Neural cell (in vitro differentiated cells): ENCODE measurements at regions not wholly inside any gene's neighbourhood (a gene's known extent, or its start where the extent isn't known, plus 50 kb on each side); places are given as distances from the start of the nearest gene placed in this dataset.

Experiments
- H2AFZ ChIP-seq: fragments of 200-600, 300-800 bp; sonication (generic), shearing (Covaris generic); 2 replicates; pipeline ENCODE4 v1.6.0; 2014; ENCODE audit warnings: low read depth, mild to moderate bottlenecking, antibody characterized with exemption, low read length, moderate library complexity
- H3F3A ChIP-seq: fragments of 200-600 bp; shearing (Covaris generic); 2 replicates; pipeline ENCODE4 v1.6.1; 2016; ENCODE audit warnings: mild to moderate bottlenecking, moderate library complexity, mixed read lengths, antibody characterized with exemption, low read length; ENCODE audit not compliant: insufficient read depth, poor library complexity, severe bottlenecking
- H3K27ac ChIP-seq: fragments of 200-600, 300-800 bp; sonication (generic), shearing (Covaris generic); 2 replicates; pipeline ENCODE4 v1.5.1; 2014; ENCODE audit warnings: mild to moderate bottlenecking, low read length, moderate library complexity
- H3K27me3 ChIP-seq: fragments of 300-800, 200-600 bp; sonication (generic), shearing (Covaris generic); 2 replicates; pipeline ENCODE4 v1.6.0; 2014; ENCODE audit warnings: mild to moderate bottlenecking, low read depth, low read length, moderate library complexity; ENCODE audit not compliant: insufficient read depth
- H3K36me3 ChIP-seq: fragments of 300-800, 200-600 bp; sonication (generic), shearing (Covaris generic); 2 replicates; pipeline ENCODE4 v1.5.1; 2014; ENCODE audit warnings: mild to moderate bottlenecking, antibody characterized with exemption, low read length, moderate library complexity; ENCODE audit not compliant: insufficient read depth
- H3K4me2 ChIP-seq: fragments of 300-800, 200-600 bp; sonication (generic), shearing (Covaris generic); 2 replicates; pipeline ENCODE4 v1.6.0; 2014; ENCODE audit warnings: mild to moderate bottlenecking, low read length
- H3K4me3 ChIP-seq: fragments of 300-800, 200-600 bp; sonication (generic), shearing (Covaris generic); 2 replicates; pipeline ENCODE4 v1.5.1; 2014; ENCODE audit warnings: mild to moderate bottlenecking, low read length, moderate library complexity
- H3K79me2 ChIP-seq: fragments of 200-600 bp; shearing (Covaris generic); replicated peaks from 2 replicates; pipeline ENCODE4 v1.6.0; 2014; ENCODE audit warnings: mild to moderate bottlenecking, low read length, moderate library complexity; ENCODE audit not compliant: insufficient read depth
- H3K9ac ChIP-seq: fragments of 300-800, 200-600 bp; sonication (generic), shearing (Covaris generic); 2 replicates; pipeline ENCODE4 v1.6.1; 2016; ENCODE audit warnings: mild to moderate bottlenecking, low read length, mixed read lengths
- H3K9me2 ChIP-seq: fragments of 200-600 bp; shearing (Covaris generic); 2 replicates; pipeline ENCODE4 v1.6.1; 2016; ENCODE audit warnings: mild to moderate bottlenecking, low read length, mixed read lengths; ENCODE audit not compliant: insufficient read depth
- H3K9me3 ChIP-seq: fragments of 200-600, 300-800 bp; sonication (generic), shearing (Covaris generic); 2 replicates; pipeline ENCODE4 v1.6.1; 2016; ENCODE audit warnings: mild to moderate bottlenecking, mixed run types, low read length, moderate library complexity, mixed read lengths
- H4K20me1 ChIP-seq: fragments of 200-600 bp; shearing (Covaris generic); 2 replicates; pipeline ENCODE4 v1.6.1; 2016; ENCODE audit warnings: mild to moderate bottlenecking, mixed run types; ENCODE audit not compliant: insufficient read depth
- EP300 ChIP-seq: fragments of 450-650 bp; conservative IDR thresholded peaks from 2 replicates; pipeline ENCODE4 v1.6.1; 2014; ENCODE audit warnings: antibody characterized with exemption, mild to moderate bottlenecking, moderate library complexity; ENCODE audit not compliant: poor library complexity, severe bottlenecking
- EZH2 ChIP-seq: fragments of 200-600, 300-800 bp; shearing (Covaris generic), sonication (generic); IDR thresholded peaks from 2 replicates; pipeline ENCODE4 v1.6.1; 2014; ENCODE audit warnings: antibody characterized with exemption, low read length, borderline replicate concordance, mild to moderate bottlenecking; ENCODE audit not compliant: insufficient read depth, poor library complexity, severe bottlenecking
- MXI1 ChIP-seq: fragments of 450-650 bp; conservative IDR thresholded peaks from 2 replicates; pipeline ENCODE4 v1.6.1; 2014; ENCODE audit warnings: antibody characterized with exemption, mild to moderate bottlenecking; ENCODE audit not compliant: poor library complexity, severe bottlenecking
- POLR2AphosphoS5 ChIP-seq: IDR thresholded peaks from 2 replicates; pipeline ENCODE4 v1.6.1; 2012
- RAD21 ChIP-seq: fragments of 450-650 bp; conservative IDR thresholded peaks from 2 replicates; pipeline ENCODE4 v1.6.1; 2014; ENCODE audit warnings: antibody characterized with exemption, mild to moderate bottlenecking, moderate library complexity
- SMC3 ChIP-seq: fragments of 450-650 bp; conservative IDR thresholded peaks from 2 replicates; pipeline ENCODE4 v1.6.1; 2014; ENCODE audit warnings: antibody characterized with exemption, mild to moderate bottlenecking, moderate library complexity; ENCODE audit not compliant: poor library complexity
- TAF1 ChIP-seq: IDR thresholded peaks from 2 replicates; pipeline ENCODE4 v1.6.1; 2012; ENCODE audit warnings: low read depth
- TF ChIP-seq, protein P1 (sequence below): IDR thresholded peaks from 2 replicates; pipeline ENCODE4 v1.6.1; 2012; ENCODE audit warnings: borderline replicate concordance
- TF ChIP-seq, protein P2 (sequence below): fragments of 450-650 bp; IDR thresholded peaks from 2 replicates; pipeline ENCODE4 v1.5.1; 2014; ENCODE audit warnings: antibody characterized with exemption, mild to moderate bottlenecking, moderate library complexity; ENCODE audit not compliant: poor library complexity, severe bottlenecking

DNA sequence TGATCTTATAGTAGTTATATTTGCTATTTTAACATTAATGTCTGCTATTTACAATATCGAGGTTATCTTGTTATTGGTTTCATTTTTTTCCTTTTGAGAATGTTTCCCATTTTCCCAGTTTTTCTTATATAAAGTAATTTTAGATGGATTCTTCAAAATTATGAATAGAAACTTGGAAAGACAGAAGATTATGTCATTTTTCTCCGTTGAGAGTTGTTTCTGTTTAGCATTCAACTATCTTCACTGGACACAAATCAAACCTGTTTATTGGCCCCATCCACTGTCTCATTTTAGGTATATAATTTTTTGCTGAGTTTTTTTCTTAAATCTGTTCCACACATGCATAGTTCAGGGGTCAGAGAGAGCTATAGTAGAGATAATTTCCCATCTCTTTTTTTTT is 1430.9 kb upstream of the MIR17HG start:
- H3K27ac ChIP-seq, result no peak overlapping the region
- no peaks in the 10 kb centered on the region for H3K9me3 ChIP-seq
- TF ChIP-seq SMC3 (no peak), EP300 (no peak), POLR2AphosphoS5 (no peak), TAF1 (no peak), EZH2 (no peak)
- TF ChIP-seq, protein P1, sequence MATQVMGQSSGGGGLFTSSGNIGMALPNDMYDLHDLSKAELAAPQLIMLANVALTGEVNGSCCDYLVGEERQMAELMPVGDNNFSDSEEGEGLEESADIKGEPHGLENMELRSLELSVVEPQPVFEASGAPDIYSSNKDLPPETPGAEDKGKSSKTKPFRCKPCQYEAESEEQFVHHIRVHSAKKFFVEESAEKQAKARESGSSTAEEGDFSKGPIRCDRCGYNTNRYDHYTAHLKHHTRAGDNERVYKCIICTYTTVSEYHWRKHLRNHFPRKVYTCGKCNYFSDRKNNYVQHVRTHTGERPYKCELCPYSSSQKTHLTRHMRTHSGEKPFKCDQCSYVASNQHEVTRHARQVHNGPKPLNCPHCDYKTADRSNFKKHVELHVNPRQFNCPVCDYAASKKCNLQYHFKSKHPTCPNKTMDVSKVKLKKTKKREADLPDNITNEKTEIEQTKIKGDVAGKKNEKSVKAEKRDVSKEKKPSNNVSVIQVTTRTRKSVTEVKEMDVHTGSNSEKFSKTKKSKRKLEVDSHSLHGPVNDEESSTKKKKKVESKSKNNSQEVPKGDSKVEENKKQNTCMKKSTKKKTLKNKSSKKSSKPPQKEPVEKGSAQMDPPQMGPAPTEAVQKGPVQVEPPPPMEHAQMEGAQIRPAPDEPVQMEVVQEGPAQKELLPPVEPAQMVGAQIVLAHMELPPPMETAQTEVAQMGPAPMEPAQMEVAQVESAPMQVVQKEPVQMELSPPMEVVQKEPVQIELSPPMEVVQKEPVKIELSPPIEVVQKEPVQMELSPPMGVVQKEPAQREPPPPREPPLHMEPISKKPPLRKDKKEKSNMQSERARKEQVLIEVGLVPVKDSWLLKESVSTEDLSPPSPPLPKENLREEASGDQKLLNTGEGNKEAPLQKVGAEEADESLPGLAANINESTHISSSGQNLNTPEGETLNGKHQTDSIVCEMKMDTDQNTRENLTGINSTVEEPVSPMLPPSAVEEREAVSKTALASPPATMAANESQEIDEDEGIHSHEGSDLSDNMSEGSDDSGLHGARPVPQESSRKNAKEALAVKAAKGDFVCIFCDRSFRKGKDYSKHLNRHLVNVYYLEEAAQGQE, result no peak
- TF ChIP-seq, protein P2, sequence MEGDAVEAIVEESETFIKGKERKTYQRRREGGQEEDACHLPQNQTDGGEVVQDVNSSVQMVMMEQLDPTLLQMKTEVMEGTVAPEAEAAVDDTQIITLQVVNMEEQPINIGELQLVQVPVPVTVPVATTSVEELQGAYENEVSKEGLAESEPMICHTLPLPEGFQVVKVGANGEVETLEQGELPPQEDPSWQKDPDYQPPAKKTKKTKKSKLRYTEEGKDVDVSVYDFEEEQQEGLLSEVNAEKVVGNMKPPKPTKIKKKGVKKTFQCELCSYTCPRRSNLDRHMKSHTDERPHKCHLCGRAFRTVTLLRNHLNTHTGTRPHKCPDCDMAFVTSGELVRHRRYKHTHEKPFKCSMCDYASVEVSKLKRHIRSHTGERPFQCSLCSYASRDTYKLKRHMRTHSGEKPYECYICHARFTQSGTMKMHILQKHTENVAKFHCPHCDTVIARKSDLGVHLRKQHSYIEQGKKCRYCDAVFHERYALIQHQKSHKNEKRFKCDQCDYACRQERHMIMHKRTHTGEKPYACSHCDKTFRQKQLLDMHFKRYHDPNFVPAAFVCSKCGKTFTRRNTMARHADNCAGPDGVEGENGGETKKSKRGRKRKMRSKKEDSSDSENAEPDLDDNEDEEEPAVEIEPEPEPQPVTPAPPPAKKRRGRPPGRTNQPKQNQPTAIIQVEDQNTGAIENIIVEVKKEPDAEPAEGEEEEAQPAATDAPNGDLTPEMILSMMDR, result no peak
- no peak overlapping the region for H2AFZ ChIP-seq
- H3K9me2 ChIP-seq, result no peaks in the 10 kb centered on the region
- H3K4me2 ChIP-seq, result no peak overlapping the region
- H3F3A ChIP-seq, result no peaks in the 10 kb centered on the region
- no peak overlapping the region for H3K9ac ChIP-seq
- no peaks in the 10 kb centered on the region for H3K79me2 ChIP-seq
- H4K20me1 ChIP-seq, result no peaks in the 10 kb centered on the region
- H3K36me3 ChIP-seq, result no peaks in the 10 kb centered on the region
- no peak overlapping the region for H3K4me3 ChIP-seq
- H3K27me3 ChIP-seq, result no peaks in the 10 kb centered on the region

DNA sequence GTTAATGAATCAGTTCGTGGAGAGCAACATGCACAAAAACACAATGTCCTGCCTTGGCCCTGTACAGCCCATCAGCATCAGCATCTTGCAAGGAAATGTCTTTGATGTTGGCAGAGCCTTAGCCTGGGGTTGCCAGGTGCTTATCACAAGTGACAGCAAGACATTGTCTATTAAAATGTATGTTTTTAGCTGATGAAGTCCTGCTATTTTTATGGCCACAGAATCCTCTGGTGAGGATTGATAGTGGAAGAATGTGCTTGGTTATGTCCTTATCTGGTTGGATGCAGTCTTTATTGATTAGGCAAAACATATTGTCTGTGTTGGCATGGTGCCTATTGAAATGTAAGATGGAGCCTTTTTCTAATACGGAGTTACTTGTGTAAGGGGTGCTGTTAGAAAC is 1427.0 kb upstream of the MIR17HG start:
- Histone ChIP-seq H3K9ac (no peak overlapping the region), H3K79me2 (no peaks in the 10 kb centered on the region), H3K27ac (no peak overlapping the region), H3K4me2 (no peak overlapping the region), H4K20me1 (no peaks in the 10 kb centered on the region), H3F3A (no peaks in the 10 kb centered on the region), H3K4me3 (no peak overlapping the region), H3K9me3 (no peaks in the 10 kb centered on the region), H3K27me3 (no peaks in the 10 kb centered on the region), H2AFZ (no peak overlapping the region), H3K36me3 (no peaks in the 10 kb centered on the region), H3K9me2 (no peaks in the 10 kb centered on the region)
- TF ChIP-seq POLR2AphosphoS5 (no peak), TAF1 (no peak), MXI1 (no peak)

DNA sequence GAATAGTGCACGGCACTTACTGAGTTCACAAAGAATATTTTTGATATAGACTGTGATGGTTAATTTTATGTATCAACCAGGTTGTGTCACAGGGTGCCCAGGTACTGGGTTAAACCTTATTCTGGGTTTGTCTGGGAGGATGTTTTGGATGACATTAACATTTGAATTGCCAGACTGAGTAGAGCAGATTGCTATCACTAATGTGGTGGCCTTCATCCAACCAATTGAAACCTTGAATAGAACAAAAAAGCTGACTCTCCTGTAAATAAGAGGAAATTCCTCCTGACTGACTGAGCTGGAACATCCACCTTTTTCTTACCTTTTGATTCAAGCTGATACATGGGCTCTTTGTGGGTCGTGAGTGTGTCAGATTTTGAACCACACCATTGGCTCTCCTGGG is 1424.4 kb upstream of the MIR17HG start:
- no peak overlapping the region for H3K4me2 ChIP-seq
- H3K36me3 ChIP-seq, result no peaks in the 10 kb centered on the region
- H4K20me1 ChIP-seq, result no peaks in the 10 kb centered on the region
- no peak overlapping the region for H3K27ac ChIP-seq
- H3K4me3 ChIP-seq, result no peak overlapping the region
- no peaks in the 10 kb centered on the region for H3K9me2 ChIP-seq
- no peaks in the 10 kb centered on the region for H3K79me2 ChIP-seq
- no peaks in the 10 kb centered on the region for H3F3A ChIP-seq
- no peak overlapping the region for H3K9ac ChIP-seq
- no peak for TF ChIP-seq MXI1
- TF ChIP-seq, protein P1, result no peak
- TF ChIP-seq POLR2AphosphoS5, result no peak
- no peak for TF ChIP-seq RAD21
- TF ChIP-seq TAF1, result no peak
- TF ChIP-seq SMC3, result no peak
- TF ChIP-seq, protein P2, result no peak
- TF ChIP-seq EZH2, result no peak
- TF ChIP-seq EP300, result no peak
- H3K27me3 ChIP-seq, result peaks cover 3% of the 10 kb centered on the region
- H2AFZ ChIP-seq, result no peak overlapping the region
- no peaks in the 10 kb centered on the region for H3K9me3 ChIP-seq
